Hepatocyte (in vitro differentiated cells): ENCODE measurements at regions not wholly inside any gene's neighbourhood (a gene's known extent, or its start where the extent isn't known, plus 50 kb on each side); places are given as distances from the start of the nearest gene placed in this dataset.
"Not testable (repeated sequence)": the region's sequence is repeated elsewhere in the genome, so short reads cannot be mapped to it uniquely, and the experiment has no call there.

Experiments used
- CTCF ChIP-seq: fragments of 200-600 bp; sonication (generic); IDR thresholded peaks from 2 replicates; pipeline ENCODE4 v1.5.1; 2016; ENCODE audit warnings: antibody characterized with exemption, mild to moderate bottlenecking; ENCODE audit not compliant: poor library complexity
- EZH2 ChIP-seq: fragments of 200-600 bp; sonication (generic); IDR thresholded peaks from 2 replicates; pipeline ENCODE4 v1.6.1; 2016; ENCODE audit warnings: antibody characterized with exemption, mild to moderate bottlenecking, borderline replicate concordance

- not testable (repeated sequence) for TF ChIP-seq CTCF, EZH2
Observed at GRCh38 chr3:126283651-126284050, 73.6 kb downstream of the KLF15 start.
